ENCODE measurements at regions not wholly inside any gene's neighbourhood (a gene's known extent, or its start where the extent isn't known, plus 50 kb on each side); places are given as distances from the start of the nearest gene placed in this dataset.

DNA sequence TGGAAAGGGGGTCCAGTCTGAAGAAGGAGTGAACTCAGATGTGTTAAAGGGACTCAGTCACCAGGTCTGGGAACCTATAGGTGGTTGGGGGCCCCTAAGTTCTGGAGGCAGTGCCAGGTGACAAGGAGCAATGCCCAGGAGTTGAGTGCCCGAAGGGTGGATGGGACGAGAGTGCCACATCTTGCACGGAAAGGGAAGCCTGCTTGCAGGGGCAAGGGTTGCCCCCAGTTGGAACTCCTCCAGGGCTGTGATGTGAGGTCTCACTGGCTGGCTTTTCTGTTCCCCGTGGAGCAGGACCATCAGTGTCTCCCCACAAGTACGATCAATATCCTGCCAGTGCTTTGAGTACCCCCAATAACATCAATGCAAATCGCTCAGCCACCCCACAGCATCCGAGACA lies 107.3 kb downstream of the TOMM20 start:
- CTCF ChIA-PET, result interaction anchor here (1.1 kb wide), 1 partner anchor 9 kb away, joined by 4 read pairs; no protein-coding TSS in a partner anchor
- POLR2A ChIA-PET, result no interaction called here
- WGBS (ENCODE audit: insufficient coverage), result 90% methylated on average over 7 of the region's 7 CpGs

DNA sequence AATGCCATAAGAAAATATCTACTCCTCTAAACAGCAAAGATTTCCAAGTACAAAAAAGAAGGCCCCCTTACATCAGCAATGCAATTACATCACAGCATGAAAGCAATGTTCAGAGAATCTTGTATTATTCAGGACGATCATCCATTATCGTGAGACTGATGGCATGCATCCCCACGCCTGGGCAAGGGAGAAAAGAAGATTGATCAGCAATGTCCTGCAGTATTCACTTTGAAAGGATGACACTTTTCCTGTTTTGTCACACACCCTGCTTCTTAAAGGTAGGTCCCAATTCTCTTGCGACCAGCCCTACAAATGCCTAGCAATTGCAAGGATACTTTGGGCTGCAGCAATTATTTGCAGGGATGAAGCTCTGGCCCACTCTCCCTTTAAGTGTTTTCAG lies 108.7 kb downstream of the TOMM20 start:
- no peak overlapping the region for H3K27ac ChIP-seq (ENCODE audit: low read length in 2 of 2)
- ChIA-PET CTCF (no interaction called here), POLR2A (no interaction called here)
- no peaks in the 10 kb centered on the region for H3K9me3 Mint-ChIP-seq (ENCODE audit: insufficient read depth)
- H3K4me1 Mint-ChIP-seq, result peaks cover 50% of the 10 kb centered on the region
- H3K27me3 Mint-ChIP-seq, result no peaks in the 10 kb centered on the region
- no peak overlapping the region for H3K4me2 ChIP-seq (replicated peaks; ENCODE audit: low read depth, low read length, poor library complexity, severe bottlenecking)
- H3K4me3 Mint-ChIP-seq, result no peak overlapping the region
- intact Hi-C loops (cut with micrococcal nuclease), result no loop called here
- no peaks in the 10 kb centered on the region for H3K36me3 ChIP-seq (replicated peaks in 1 of 2; ENCODE audit: control extremely low read depth in 1 of 2, control insufficient read depth in 1 of 2, extremely low read depth in 1 of 2, insufficient read depth in 2 of 2, low read length in 1 of 2)
- H4K20me1 ChIP-seq (ENCODE audit: control insufficient read depth, insufficient read depth, low read length, poor library complexity, severe bottlenecking), result no peaks in the 10 kb centered on the region
- no peak overlapping the region for H2AFZ ChIP-seq (ENCODE audit: insufficient read depth, low read depth, low read length, poor library complexity, severe bottlenecking)
- H3K27ac Mint-ChIP-seq, result no peak overlapping the region
- H3K9me3 ChIP-seq (ENCODE audit: control extremely low read depth in 1 of 3, control insufficient read depth in 2 of 3, insufficient read depth in 1 of 3, low read length in 2 of 3), result peaks cover 0 to 5% (median 0%) of the 10 kb centered on the region in 3 donors
- WGBS (ENCODE audit: insufficient coverage), result 100% methylated on average over 4 of the region's 4 CpGs
- no peak for TF ChIP-seq EZH2 (IDR thresholded peaks at IDR 0.05; ENCODE audit: borderline replicate concordance, insufficient read depth, low read depth, low read length, poor library complexity, severe bottlenecking)
- TF ChIP-seq, protein P1, sequence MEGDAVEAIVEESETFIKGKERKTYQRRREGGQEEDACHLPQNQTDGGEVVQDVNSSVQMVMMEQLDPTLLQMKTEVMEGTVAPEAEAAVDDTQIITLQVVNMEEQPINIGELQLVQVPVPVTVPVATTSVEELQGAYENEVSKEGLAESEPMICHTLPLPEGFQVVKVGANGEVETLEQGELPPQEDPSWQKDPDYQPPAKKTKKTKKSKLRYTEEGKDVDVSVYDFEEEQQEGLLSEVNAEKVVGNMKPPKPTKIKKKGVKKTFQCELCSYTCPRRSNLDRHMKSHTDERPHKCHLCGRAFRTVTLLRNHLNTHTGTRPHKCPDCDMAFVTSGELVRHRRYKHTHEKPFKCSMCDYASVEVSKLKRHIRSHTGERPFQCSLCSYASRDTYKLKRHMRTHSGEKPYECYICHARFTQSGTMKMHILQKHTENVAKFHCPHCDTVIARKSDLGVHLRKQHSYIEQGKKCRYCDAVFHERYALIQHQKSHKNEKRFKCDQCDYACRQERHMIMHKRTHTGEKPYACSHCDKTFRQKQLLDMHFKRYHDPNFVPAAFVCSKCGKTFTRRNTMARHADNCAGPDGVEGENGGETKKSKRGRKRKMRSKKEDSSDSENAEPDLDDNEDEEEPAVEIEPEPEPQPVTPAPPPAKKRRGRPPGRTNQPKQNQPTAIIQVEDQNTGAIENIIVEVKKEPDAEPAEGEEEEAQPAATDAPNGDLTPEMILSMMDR (IDR thresholded peaks at IDR 0.05), result no peak
- H3K27me3 ChIP-seq (replicated peaks in 1 of 4; ENCODE audit: control extremely low read depth in 1 of 4, control insufficient read depth in 3 of 4, insufficient read depth in 4 of 4, low read length in 3 of 4), result no peaks in the 10 kb centered on the region
- H3K4me1 ChIP-seq (ENCODE audit: control insufficient read depth in 2 of 2, insufficient read depth in 2 of 2, low read length in 2 of 2), result peaks cover 11 to 12% of the 10 kb centered on the region in 2 donors
- no peak overlapping the region for H3K9ac ChIP-seq (ENCODE audit: low read length)
- no peak for DNase-seq
- ATAC-seq (ENCODE audit: low read depth), result no peak
- no peaks in the 10 kb centered on the region for H3K79me2 ChIP-seq (ENCODE audit: control insufficient read depth, insufficient read depth, low read length)
- H3K4me3 ChIP-seq (ENCODE audit: control extremely low read depth in 1 of 5, extremely low read depth in 1 of 5, insufficient read depth in 1 of 5, low read depth in 2 of 5, low read length in 4 of 5), result no peak overlapping the region

More for the DNA sequence above, 107.3 kb downstream of the TOMM20 start:
- Histone ChIP-seq H3K27me3 (replicated peaks in 1 of 4; ENCODE audit: control extremely low read depth in 1 of 4, control insufficient read depth in 3 of 4, insufficient read depth in 4 of 4, low read length in 3 of 4) (no peaks in the 10 kb centered on the region), H3K36me3 (replicated peaks in 1 of 2; ENCODE audit: control extremely low read depth in 1 of 2, control insufficient read depth in 1 of 2, extremely low read depth in 1 of 2, insufficient read depth in 2 of 2, low read length in 1 of 2) (no peaks in the 10 kb centered on the region), H3K4me2 (replicated peaks; ENCODE audit: low read depth, low read length, poor library complexity, severe bottlenecking) (no peak overlapping the region), H3K9me3 (ENCODE audit: control extremely low read depth in 1 of 3, control insufficient read depth in 2 of 3, insufficient read depth in 1 of 3, low read length in 2 of 3) (peaks cover 0 to 5% (median 0%) of the 10 kb centered on the region in 3 donors), H3K27ac (ENCODE audit: low read length in 2 of 2) (no peak overlapping the region), H4K20me1 (ENCODE audit: control insufficient read depth, insufficient read depth, low read length, poor library complexity, severe bottlenecking) (no peaks in the 10 kb centered on the region), H2AFZ (ENCODE audit: insufficient read depth, low read depth, low read length, poor library complexity, severe bottlenecking) (no peak overlapping the region), H3K4me1 (ENCODE audit: control insufficient read depth in 2 of 2, insufficient read depth in 2 of 2, low read length in 2 of 2) (peaks cover 0 to 6% of the 10 kb centered on the region in 2 donors), H3K4me3 (ENCODE audit: control extremely low read depth in 1 of 5, extremely low read depth in 1 of 5, insufficient read depth in 1 of 5, low read depth in 2 of 5, low read length in 4 of 5) (no peak overlapping the region), H3K79me2 (ENCODE audit: control insufficient read depth, insufficient read depth, low read length) (no peaks in the 10 kb centered on the region), H3K9ac (ENCODE audit: low read length) (no peak overlapping the region)
- Mint-ChIP-seq H3K4me1 (peaks cover 42% of the 10 kb centered on the region), H3K4me3 (no peak overlapping the region), H3K9me3 (ENCODE audit: insufficient read depth) (no peaks in the 10 kb centered on the region), H3K27ac (no peak overlapping the region), H3K27me3 (no peaks in the 10 kb centered on the region)
- ATAC-seq (ENCODE audit: low read depth), result no peak
- intact Hi-C loops (cut with micrococcal nuclease), result no loop called here
- no peak for TF ChIP-seq EZH2 (IDR thresholded peaks at IDR 0.05; ENCODE audit: borderline replicate concordance, insufficient read depth, low read depth, low read length, poor library complexity, severe bottlenecking)
- TF ChIP-seq, protein P1 (IDR thresholded peaks at IDR 0.05), result no peak
- DNase-seq, result no peak
